ENCODE measurements at regions not wholly inside any gene's neighbourhood (a gene's known extent, or its start where the extent isn't known, plus 50 kb on each side); places are given as distances from the start of the nearest gene placed in this dataset.

- peak in 1 of 2 donors; percentile 9 for DNase-seq
- peaks cover 2 to 11% of the 10 kb centered on the region in 2 experiments for H3K4me1 ChIP-seq (ENCODE audit: control insufficient read depth in 1 of 2, insufficient read depth in 2 of 2, low read length in 2 of 2)
- no peak overlapping the region for H3K9ac ChIP-seq (ENCODE audit: low read length)
- no peak overlapping the region for H3K18ac ChIP-seq (ENCODE audit: low read length)
- WGBS (ENCODE audit: extremely low coverage, insufficient coverage, insufficient read length) = no CpG with 5 or more reads among the region's 2 CpGs
- no peak overlapping the region for H2BK12ac ChIP-seq (ENCODE audit: low read length)
- no peak overlapping the region for H3K4me2 ChIP-seq (ENCODE audit: low read length)
- no peak overlapping the region for H4K12ac ChIP-seq (ENCODE audit: low read depth, low read length)
- no peak overlapping the region for H2AFZ ChIP-seq (ENCODE audit: insufficient read depth, low read length, poor library complexity)
- no peak overlapping the region for H2AK5ac ChIP-seq (ENCODE audit: low read length)
- H3K36me3 ChIP-seq (ENCODE audit: control insufficient read depth in 1 of 2, insufficient read depth in 2 of 2, low read length in 2 of 2) = no peaks in the 10 kb centered on the region
- no peak overlapping the region for H4K8ac ChIP-seq (ENCODE audit: low read depth, low read length)
- H3K27me3 ChIP-seq (ENCODE audit: insufficient read depth, low read length) = no peaks in the 10 kb centered on the region
- H3K27ac ChIP-seq (ENCODE audit: low read depth, low read length) = no peak overlapping the region
- no peak overlapping the region for H3K4ac ChIP-seq (ENCODE audit: low read depth, low read length)
- H3K14ac ChIP-seq (ENCODE audit: low read length) = no peak overlapping the region
- no peak overlapping the region for H3K4me3 ChIP-seq (ENCODE audit: low read depth, low read length)
- no peaks in the 10 kb centered on the region for H3K79me2 ChIP-seq (ENCODE audit: control insufficient read depth, insufficient read depth, low read length, poor library complexity)
- no peaks in the 10 kb centered on the region for H3K9me3 ChIP-seq (ENCODE audit: insufficient read depth, low read depth, low read length)
- no peak overlapping the region for H2BK5ac ChIP-seq (ENCODE audit: low read depth, low read length, poor library complexity)
- no peak overlapping the region for H4K91ac ChIP-seq (ENCODE audit: low read depth, low read length)
- no peaks in the 10 kb centered on the region for H3K79me1 ChIP-seq (ENCODE audit: low read length)
- H2BK120ac ChIP-seq (ENCODE audit: insufficient read depth, low read length, poor library complexity) = no peak overlapping the region
- H3K23ac ChIP-seq (ENCODE audit: low read length) = no peak overlapping the region
These were observed 320.1 kb downstream of the ZNF621 start for GRCh38 chr3:40844896-40845295.

GRCh38 chr3:40845447-40845846 is 320.7 kb downstream of the ZNF621 start:
- DNase-seq = no peak
- Histone ChIP-seq H3K4me2 (ENCODE audit: low read length) (no peak overlapping the region), H3K4me1 (ENCODE audit: control insufficient read depth in 1 of 2, insufficient read depth in 2 of 2, low read length in 2 of 2) (peaks cover 2 to 11% of the 10 kb centered on the region in 2 experiments), H4K8ac (ENCODE audit: low read depth, low read length) (no peak overlapping the region), H3K4ac (ENCODE audit: low read depth, low read length) (no peak overlapping the region), H3K9me3 (ENCODE audit: insufficient read depth, low read depth, low read length) (no peaks in the 10 kb centered on the region), H2AFZ (ENCODE audit: insufficient read depth, low read length, poor library complexity) (no peak overlapping the region), H3K27me3 (ENCODE audit: insufficient read depth, low read length) (no peaks in the 10 kb centered on the region), H3K79me2 (ENCODE audit: control insufficient read depth, insufficient read depth, low read length, poor library complexity) (no peaks in the 10 kb centered on the region), H3K4me3 (ENCODE audit: low read depth, low read length) (no peak overlapping the region), H2BK12ac (ENCODE audit: low read length) (peak overlapping the region; percentile 10), H4K12ac (ENCODE audit: low read depth, low read length) (no peak overlapping the region), H3K18ac (ENCODE audit: low read length) (no peak overlapping the region), H3K27ac (ENCODE audit: low read depth, low read length) (no peak overlapping the region), H3K23ac (ENCODE audit: low read length) (no peak overlapping the region), H4K91ac (ENCODE audit: low read depth, low read length) (no peak overlapping the region), H3K14ac (ENCODE audit: low read length) (no peak overlapping the region), H3K79me1 (ENCODE audit: low read length) (no peaks in the 10 kb centered on the region), H3K9ac (ENCODE audit: low read length) (no peak overlapping the region), H2BK120ac (ENCODE audit: insufficient read depth, low read length, poor library complexity) (no peak overlapping the region), H2AK5ac (ENCODE audit: low read length) (no peak overlapping the region), H3K36me3 (ENCODE audit: control insufficient read depth in 1 of 2, insufficient read depth in 2 of 2, low read length in 2 of 2) (no peaks in the 10 kb centered on the region), H2BK5ac (ENCODE audit: low read depth, low read length, poor library complexity) (no peak overlapping the region)
- no CpG with 5 or more reads among the region's 1 CpG for WGBS (ENCODE audit: extremely low coverage, insufficient coverage, insufficient read length)

- Histone ChIP-seq H3K4me3 (ENCODE audit: low read depth, low read length) (no peak overlapping the region), H3K4me2 (ENCODE audit: low read length) (no peak overlapping the region), H2BK120ac (ENCODE audit: insufficient read depth, low read length, poor library complexity) (no peak overlapping the region), H3K9me3 (ENCODE audit: insufficient read depth, low read depth, low read length) (no peaks in the 10 kb centered on the region), H2BK12ac (ENCODE audit: low read length) (peak overlapping the region; percentile 75), H2AK5ac (ENCODE audit: low read length) (peak overlapping the region; percentile 57), H3K4ac (ENCODE audit: low read depth, low read length) (no peak overlapping the region), H3K79me2 (ENCODE audit: control insufficient read depth, insufficient read depth, low read length, poor library complexity) (no peaks in the 10 kb centered on the region), H4K12ac (ENCODE audit: low read depth, low read length) (no peak overlapping the region), H2BK5ac (ENCODE audit: low read depth, low read length, poor library complexity) (no peak overlapping the region), H4K91ac (ENCODE audit: low read depth, low read length) (no peak overlapping the region), H3K23ac (ENCODE audit: low read length) (no peak overlapping the region), H3K4me1 (ENCODE audit: control insufficient read depth in 1 of 2, insufficient read depth in 2 of 2, low read length in 2 of 2) (peaks cover 2 to 11% of the 10 kb centered on the region in 2 experiments), H3K18ac (ENCODE audit: low read length) (no peak overlapping the region), H3K27ac (ENCODE audit: low read depth, low read length) (no peak overlapping the region), H3K14ac (ENCODE audit: low read length) (no peak overlapping the region), H3K79me1 (ENCODE audit: low read length) (no peaks in the 10 kb centered on the region), H3K9ac (ENCODE audit: low read length) (no peak overlapping the region), H2AFZ (ENCODE audit: insufficient read depth, low read length, poor library complexity) (no peak overlapping the region), H3K36me3 (ENCODE audit: control insufficient read depth in 1 of 2, insufficient read depth in 2 of 2, low read length in 2 of 2) (no peaks in the 10 kb centered on the region), H3K27me3 (ENCODE audit: insufficient read depth, low read length) (no peaks in the 10 kb centered on the region), H4K8ac (ENCODE audit: low read depth, low read length) (no peak overlapping the region)
- DNase-seq = no peak
- no CpG with 5 or more reads among the region's 1 CpG for WGBS (ENCODE audit: extremely low coverage, insufficient coverage, insufficient read length)
These were observed 321.2 kb downstream of the ZNF621 start for GRCh38 chr3:40845916-40846315.

- DNase-seq = no peak
- Histone ChIP-seq H3K4me2 (ENCODE audit: low read length) (no peak overlapping the region), H3K9me3 (ENCODE audit: insufficient read depth, low read depth, low read length) (no peaks in the 10 kb centered on the region)
These were observed 321.7 kb downstream of the ZNF621 start for GRCh38 chr3:40846451-40846850.

More at GRCh38 chr3:40846451-40846850, 321.7 kb downstream of the ZNF621 start:
- Histone ChIP-seq H2BK120ac (ENCODE audit: insufficient read depth, low read length, poor library complexity) (no peak overlapping the region), H4K8ac (ENCODE audit: low read depth, low read length) (no peak overlapping the region), H2AFZ (ENCODE audit: insufficient read depth, low read length, poor library complexity) (no peak overlapping the region), H3K27me3 (ENCODE audit: insufficient read depth, low read length) (no peaks in the 10 kb centered on the region), H3K79me1 (ENCODE audit: low read length) (no peaks in the 10 kb centered on the region), H3K4ac (ENCODE audit: low read depth, low read length) (no peak overlapping the region), H3K4me3 (ENCODE audit: low read depth, low read length) (no peak overlapping the region), H3K4me1 (ENCODE audit: control insufficient read depth in 1 of 2, insufficient read depth in 2 of 2, low read length in 2 of 2) (peaks cover 2 to 11% of the 10 kb centered on the region in 2 experiments), H3K9ac (ENCODE audit: low read length) (no peak overlapping the region), H4K12ac (ENCODE audit: low read depth, low read length) (no peak overlapping the region), H2BK12ac (ENCODE audit: low read length) (no peak overlapping the region), H3K14ac (ENCODE audit: low read length) (no peak overlapping the region), H2AK5ac (ENCODE audit: low read length) (no peak overlapping the region), H3K36me3 (ENCODE audit: control insufficient read depth in 1 of 2, insufficient read depth in 2 of 2, low read length in 2 of 2) (no peaks in the 10 kb centered on the region), H3K79me2 (ENCODE audit: control insufficient read depth, insufficient read depth, low read length, poor library complexity) (no peaks in the 10 kb centered on the region), H3K27ac (ENCODE audit: low read depth, low read length) (no peak overlapping the region), H3K18ac (ENCODE audit: low read length) (no peak overlapping the region), H2BK5ac (ENCODE audit: low read depth, low read length, poor library complexity) (no peak overlapping the region), H3K23ac (ENCODE audit: low read length) (no peak overlapping the region), H4K91ac (ENCODE audit: low read depth, low read length) (no peak overlapping the region)
- no CpG with 5 or more reads among the region's 1 CpG for WGBS (ENCODE audit: extremely low coverage, insufficient coverage, insufficient read length)

All from trophoblast cell (in vitro differentiated cells and primary cell).